ENCODE measurements at regions not wholly inside any gene's neighbourhood (a gene's known extent, or its start where the extent isn't known, plus 50 kb on each side); places are given as distances from the start of the nearest gene placed in this dataset.

- H2BK20ac ChIP-seq (ENCODE audit: low read length): no peak overlapping the region
- no peaks in the 10 kb centered on the region for H3K79me1 ChIP-seq (ENCODE audit: low read depth, low read length)
- no peak overlapping the region for H4K91ac ChIP-seq (replicated peaks; ENCODE audit: insufficient read length, low read length)
- no peak overlapping the region for H2AFZ ChIP-seq (ENCODE audit: low read length)
- no peaks in the 10 kb centered on the region for H4K20me1 ChIP-seq (replicated peaks in 1 of 2; ENCODE audit: control insufficient read depth in 1 of 2, insufficient read depth in 2 of 2, low read length in 2 of 2)
- H2BK12ac ChIP-seq (ENCODE audit: low read depth, low read length): no peak overlapping the region
- CTCF ChIA-PET (ENCODE audit: partially characterized antibody): no interaction called here
- no peak overlapping the region for H3K4me2 ChIP-seq (ENCODE audit: insufficient read depth in 1 of 2, low read depth in 2 of 2, low read length in 2 of 2)
- no peak overlapping the region for H3K56ac ChIP-seq (replicated peaks; ENCODE audit: insufficient read length, low read depth, low read length)
- no peak overlapping the region for H2BK120ac ChIP-seq (replicated peaks; ENCODE audit: low read depth, low read length)
- no peak overlapping the region for H2AK5ac ChIP-seq (ENCODE audit: low read depth, low read length)
- no peak overlapping the region for H3K18ac ChIP-seq (ENCODE audit: extremely low read depth, low read length)
- H3K79me2 ChIP-seq (ENCODE audit: control insufficient read depth in 1 of 2, insufficient read depth in 2 of 2, low read length in 2 of 2): no peaks in the 10 kb centered on the region
- no peak overlapping the region for H4K5ac ChIP-seq (ENCODE audit: insufficient read length, low read depth, low read length)
- no peak overlapping the region for H3K4ac ChIP-seq (replicated peaks; ENCODE audit: insufficient read length, low read depth, low read length)
- H3K4me3 ChIP-seq (ENCODE audit: extremely low read depth in 1 of 4, insufficient read depth in 2 of 4, low read depth in 3 of 4, low read length in 4 of 4): no peak overlapping the region
- WGBS, 2 experiments (ENCODE audit: extremely low coverage in 1 of 2, insufficient coverage in 1 of 2, insufficient read length in 1 of 2, insufficient replicate concordance in 2 of 2, low coverage in 1 of 2, low lambda C conversion rate in 2 of 2, missing lambda C conversion rate in 1 of 2): 87% methylated on average over 2 of the region's 2 CpGs; no CpG with 5 or more reads in 1 of the 2 experiments
- POLR2A ChIA-PET (ENCODE audit: partially characterized antibody): no interaction called here
- H3K9me3 ChIP-seq (ENCODE audit: insufficient read depth in 2 of 2, low read depth in 1 of 2, low read length in 1 of 2): no peaks in the 10 kb centered on the region
- H2BK15ac ChIP-seq (ENCODE audit: low read length): no peak overlapping the region
- H3K36me3 ChIP-seq (ENCODE audit: control insufficient read depth in 2 of 4, insufficient read depth in 4 of 4, low read length in 3 of 4): no peaks in the 10 kb centered on the region
- H3K23me2 ChIP-seq (ENCODE audit: low read depth, low read length): no peaks in the 10 kb centered on the region
- no peaks in the 10 kb centered on the region for H3K4me1 ChIP-seq (replicated peaks in 1 of 4; ENCODE audit: control insufficient read depth in 3 of 4, insufficient read depth in 4 of 4, low read length in 3 of 4)
- H3K23ac ChIP-seq (ENCODE audit: insufficient read length): no peak overlapping the region
- no peaks in the 10 kb centered on the region for H3K27me3 ChIP-seq (replicated peaks in 1 of 4; ENCODE audit: control insufficient read depth in 3 of 4, extremely low read depth in 1 of 4, insufficient read depth in 3 of 4, low read length in 3 of 4)
- H4K8ac ChIP-seq (ENCODE audit: extremely low read depth, insufficient read depth, low read length): no peak overlapping the region
- H3K27ac ChIP-seq (ENCODE audit: low read depth, low read length): no peak overlapping the region
- no peak overlapping the region for H3K9ac ChIP-seq (replicated peaks in 1 of 4; ENCODE audit: extremely low read depth in 1 of 4, low read depth in 3 of 4, low read length in 3 of 4)
- no peak overlapping the region for H2BK5ac ChIP-seq (ENCODE audit: low read depth, low read length)
- FAIRE-seq (no peak), DNase-seq (ENCODE audit: low read depth in 1 of 2, low spot score in 2 of 2) (no peak)
- H3K14ac ChIP-seq (ENCODE audit: insufficient read length): no peak overlapping the region
- TF ChIP-seq ZNF274 (IDR thresholded peaks at IDR 0.05; ENCODE audit: borderline replicate concordance, extremely low read depth, low read length) (no peak), JUN (IDR thresholded peaks at IDR 0.05; ENCODE audit: low read depth, low read length) (no peak)
These were observed 1191.7 kb upstream of the CDH6 start for GRCh38 chr5:30001826-30002225.

All from H1 (cell line).